HK-2 (cell line): ENCODE measurements at regions not wholly inside any gene's neighbourhood (a gene's known extent, or its start where the extent isn't known, plus 50 kb on each side); places are given as distances from the start of the nearest gene placed in this dataset.

Experiments used
- DNase-seq: peaks from one replicate; pipeline ENCODE4 v3.0.0-alpha.2; 2018; ENCODE audit not compliant: unreplicated experiment

DNA sequence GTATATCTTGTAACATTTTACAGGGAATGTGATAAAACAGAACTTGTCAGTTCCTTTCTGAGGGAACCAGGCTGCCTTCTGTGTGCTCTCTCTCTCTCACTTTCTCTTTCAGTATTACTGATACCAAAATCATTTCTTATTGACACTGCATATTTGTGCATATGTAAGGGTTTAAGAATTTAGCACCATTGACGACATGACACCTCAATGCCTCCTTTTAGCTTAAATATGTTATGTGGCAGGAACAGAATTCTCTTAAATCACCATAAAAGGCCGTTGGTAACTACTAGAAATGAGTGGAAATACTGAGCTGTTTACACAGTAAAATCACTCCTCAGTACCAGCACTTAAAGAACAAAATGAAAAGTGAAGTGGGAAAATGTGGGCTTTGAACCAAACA is 457.7 kb upstream of the SYT1 start:
- no peak for DNase-seq

DNA sequence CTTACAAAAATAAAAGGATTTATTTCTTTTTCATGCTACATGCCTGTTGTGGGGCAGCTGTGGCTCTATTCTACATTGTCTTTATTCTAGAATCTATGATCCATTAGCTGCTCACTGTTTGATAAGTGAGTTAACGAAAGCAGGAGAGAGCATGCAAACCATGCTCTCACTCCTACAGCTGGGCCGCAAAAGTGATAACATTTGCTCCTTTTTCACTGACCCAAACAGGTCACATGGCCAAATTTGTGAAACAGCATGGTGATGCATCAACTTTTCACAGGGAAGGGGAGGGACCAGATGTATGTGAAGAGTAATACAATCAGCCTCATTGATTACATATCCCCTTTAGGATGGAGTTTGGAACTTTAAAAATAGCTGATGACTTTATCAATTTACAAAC is 456.9 kb upstream of the SYT1 start:
- no peak for DNase-seq

DNA sequence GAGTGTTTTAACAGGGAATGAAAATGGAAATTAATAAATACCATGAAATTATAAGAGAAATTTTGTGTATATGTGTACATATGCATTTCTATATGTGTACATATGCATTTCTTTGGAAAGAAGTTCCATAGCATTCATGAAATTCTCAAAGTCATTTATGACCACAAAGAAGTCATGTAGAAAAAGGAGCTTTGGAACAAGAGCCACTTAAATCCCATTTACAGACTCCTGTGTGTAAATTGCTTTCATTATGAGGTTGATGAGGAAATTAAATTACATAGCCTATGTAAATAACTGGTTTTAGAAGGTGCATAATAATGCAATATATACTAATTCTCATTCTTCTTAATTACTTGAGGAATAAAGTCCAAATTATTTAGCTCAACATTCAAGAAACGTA is 450.5 kb upstream of the SYT1 start:
- DNase-seq, result no peak

- no peak for DNase-seq
These were observed 445.7 kb upstream of the SYT1 start for GRCh38 chr12:78418919-78419318.

- DNase-seq, result no peak
These were observed 445.1 kb upstream of the SYT1 start for GRCh38 chr12:78419513-78419912.

DNA sequence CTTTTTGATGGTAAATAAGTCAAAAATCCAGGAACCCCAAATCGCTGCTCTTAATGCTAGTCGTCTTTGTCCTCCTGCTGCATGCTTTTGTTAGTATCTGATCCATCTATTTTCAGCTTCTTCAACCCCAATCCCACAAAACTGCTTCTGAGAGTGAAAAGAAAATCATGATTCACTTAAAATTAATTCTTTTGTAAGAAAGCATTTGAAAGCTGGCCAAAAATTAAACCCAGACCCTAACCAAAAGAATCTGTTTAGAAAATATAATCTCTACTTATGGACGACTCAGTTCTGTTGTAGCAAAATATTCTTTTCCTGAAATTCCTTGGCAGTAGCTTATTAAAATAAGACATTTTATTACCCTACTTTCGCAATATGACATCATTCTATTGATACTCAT is 443.6 kb upstream of the SYT1 start:
- no peak for DNase-seq

GRCh38 chr12:78430551-78430950 is 434.0 kb upstream of the SYT1 start:
- no peak for DNase-seq

DNA sequence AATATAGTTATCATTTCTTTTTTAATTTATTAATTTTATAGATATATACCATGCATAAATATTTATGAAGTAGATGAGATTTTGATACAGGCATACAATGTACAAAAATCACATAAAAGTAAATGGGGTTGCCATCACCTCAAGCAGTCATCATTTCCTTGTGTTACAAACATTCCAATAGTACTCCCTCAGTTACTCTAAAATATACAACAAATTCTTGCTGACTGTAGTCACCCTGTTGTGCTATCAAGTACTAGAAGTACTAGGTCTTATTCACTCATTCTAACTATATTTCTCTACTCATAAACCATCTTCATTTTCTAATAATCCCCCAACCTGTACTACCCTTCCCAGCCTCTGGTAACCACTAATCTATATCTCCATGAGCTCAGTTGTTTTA is 432.6 kb upstream of the SYT1 start:
- DNase-seq, result no peak

DNA sequence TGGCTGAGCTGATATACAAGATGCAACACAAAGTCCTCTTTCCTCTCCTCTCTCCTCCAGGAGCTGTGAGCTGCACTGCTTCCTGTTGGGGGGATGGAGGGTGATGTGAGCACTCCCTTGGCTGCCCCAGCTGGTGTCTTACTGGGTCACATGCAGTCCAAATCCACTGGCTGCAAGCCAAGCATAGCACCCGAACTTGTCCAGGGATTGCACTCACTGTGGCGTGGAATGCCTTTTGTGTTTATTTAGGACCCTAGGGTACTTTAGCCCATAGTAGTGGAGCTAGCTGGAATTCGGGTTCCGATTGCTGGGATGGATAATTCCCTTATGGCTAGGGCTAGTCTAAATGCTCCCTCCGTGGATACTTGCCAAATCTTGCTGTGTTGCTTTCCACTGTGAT is 424.9 kb upstream of the SYT1 start:
- no peak for DNase-seq

GRCh38 chr12:78441737-78442453 is 422.7 kb upstream of the SYT1 start:
- no peak for DNase-seq

DNA sequence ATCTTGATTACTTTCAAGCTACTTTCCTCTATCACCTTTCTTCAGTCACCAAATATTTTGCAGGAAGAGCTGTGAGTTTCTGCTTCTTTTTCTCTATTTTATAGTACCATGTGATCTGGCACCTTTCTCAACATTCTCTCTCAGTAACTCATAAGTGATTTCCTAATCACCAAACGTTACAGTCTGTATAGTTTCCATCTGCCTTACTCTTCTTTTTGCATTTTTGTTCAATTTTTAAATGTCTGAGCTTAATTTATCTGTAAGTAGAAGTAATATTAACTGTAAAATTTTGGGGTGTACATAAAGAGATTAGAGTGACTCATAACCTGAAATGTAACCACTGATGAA is 422.1 kb upstream of the SYT1 start:
- no peak for DNase-seq

DNA sequence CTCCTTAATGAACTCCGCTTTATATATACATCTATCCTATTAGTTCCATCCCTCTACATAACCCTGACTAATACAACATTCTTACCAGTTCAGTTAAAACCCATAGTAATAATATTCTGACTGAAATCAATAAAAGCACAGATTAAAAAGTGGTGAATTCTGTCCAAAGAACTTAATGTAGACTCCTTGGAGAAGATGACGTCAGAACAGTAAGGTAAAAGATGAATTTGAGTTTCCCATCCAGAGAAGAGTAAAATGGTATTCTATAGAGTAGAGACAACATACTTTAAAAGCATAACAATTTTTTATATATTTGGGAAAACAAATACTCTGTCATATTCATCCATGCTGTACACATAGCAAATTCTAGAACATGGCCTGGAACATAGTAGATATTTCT is 418.0 kb upstream of the SYT1 start:
- no peak for DNase-seq

DNA sequence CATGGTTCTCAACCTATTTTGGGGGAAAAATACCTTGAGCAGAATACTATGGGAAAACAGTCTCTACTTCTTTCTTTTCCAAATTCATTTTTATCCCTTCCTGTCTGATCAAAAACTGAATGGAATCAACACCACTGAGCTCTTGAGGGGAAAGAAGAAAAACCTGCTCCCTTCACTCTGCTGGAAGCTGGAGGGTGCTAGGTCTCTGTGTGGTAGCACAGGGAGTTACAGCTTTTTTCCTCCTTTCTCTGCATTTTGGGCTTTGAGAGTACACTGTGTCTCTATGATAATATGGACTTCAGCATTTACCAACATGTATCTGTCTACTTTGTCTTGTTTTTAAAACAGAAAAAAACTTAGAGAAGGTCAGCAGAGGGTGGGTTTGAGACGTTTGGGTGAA is 417.2 kb upstream of the SYT1 start:
- no peak for DNase-seq

GRCh38 chr12:78448692-78449091 is 415.9 kb upstream of the SYT1 start:
- DNase-seq, result no peak

- DNase-seq, result no peak
These were observed 408.6 kb upstream of the SYT1 start for GRCh38 chr12:78455991-78456390.

- DNase-seq, result no peak
These were observed 406.6 kb upstream of the SYT1 start for GRCh38 chr12:78457938-78458337.

GRCh38 chr12:78470354-78471195 is 394.0 kb upstream of the SYT1 start:
- peak; percentile 21 for DNase-seq

DNA sequence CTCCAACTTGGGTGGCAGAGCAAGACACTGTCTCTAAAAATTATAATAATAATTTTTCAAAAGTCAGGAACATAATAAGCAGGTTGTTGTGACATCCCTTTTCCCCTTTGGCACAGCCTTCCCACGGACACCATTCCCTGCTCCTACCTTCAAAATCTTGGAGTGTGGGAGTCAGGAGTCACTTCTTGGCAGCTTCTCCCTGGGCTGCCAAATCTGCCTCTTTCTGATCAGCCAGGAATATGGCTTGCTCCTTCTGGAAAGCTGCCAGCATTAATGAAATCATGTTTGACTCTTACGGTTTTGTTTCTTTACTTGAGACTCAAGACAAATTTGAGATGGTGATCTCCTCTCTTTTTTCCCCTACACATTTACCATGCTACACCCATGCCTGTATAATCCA is 391.4 kb upstream of the SYT1 start:
- DNase-seq, result no peak

GRCh38 chr12:78473561-78473960 is 391.0 kb upstream of the SYT1 start:
- DNase-seq, result no peak

DNA sequence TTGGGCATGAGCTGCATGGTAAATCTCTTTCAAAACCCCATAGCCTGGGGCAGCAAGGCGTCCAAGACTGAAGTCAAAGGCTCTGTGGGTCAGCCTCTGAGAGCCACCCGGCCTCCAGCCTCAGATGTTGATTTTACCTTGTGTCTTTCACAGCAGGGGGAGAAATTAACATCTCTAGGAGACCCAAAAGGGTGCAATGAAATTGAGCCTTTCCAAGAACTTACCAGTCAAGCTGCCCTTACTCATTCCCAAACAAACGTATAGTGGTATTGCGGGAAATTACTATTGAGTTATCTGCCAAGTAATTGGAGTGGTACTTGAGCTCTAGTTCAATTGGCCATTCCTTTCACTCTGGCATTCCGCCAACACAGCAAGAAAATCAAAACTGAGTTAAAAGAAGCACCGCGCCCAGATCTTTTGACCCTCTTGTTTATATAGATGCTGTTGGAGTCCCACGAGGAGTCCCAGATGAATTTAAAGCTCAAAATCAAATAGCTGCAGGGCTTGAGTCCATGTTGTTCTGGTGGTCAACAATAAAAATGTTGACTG is 380.7 kb upstream of the SYT1 start:
- DNase-seq, result no peak

GRCh38 chr12:78489990-78490389 is 374.6 kb upstream of the SYT1 start:
- DNase-seq, result no peak

- no peak for DNase-seq
These were observed 373.7 kb upstream of the SYT1 start for GRCh38 chr12:78490861-78491260.

DNA sequence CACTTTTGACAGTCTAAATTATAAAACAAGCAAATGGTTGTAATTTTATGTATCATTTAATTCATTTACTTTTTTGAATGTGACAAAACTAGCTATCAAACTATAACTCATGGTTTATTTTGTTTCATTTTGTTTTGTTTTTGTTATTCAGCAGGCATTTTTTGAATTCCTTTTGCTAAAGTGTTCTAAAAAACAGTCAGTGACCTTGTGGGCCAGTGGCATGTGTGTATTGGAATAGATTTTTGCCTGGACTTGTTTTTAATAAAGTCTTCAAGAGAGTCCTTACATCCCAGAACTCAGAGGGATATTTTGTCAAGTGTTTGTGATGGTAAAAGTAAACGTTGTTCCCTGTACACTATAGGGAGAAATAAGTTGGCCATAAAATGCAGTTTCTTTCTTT is 369.7 kb upstream of the SYT1 start:
- DNase-seq, result no peak
